ENCODE measurements at regions not wholly inside any gene's neighbourhood (a gene's known extent, or its start where the extent isn't known, plus 50 kb on each side); places are given as distances from the start of the nearest gene placed in this dataset.

- Mint-ChIP-seq H3K4me1 (no peaks in the 10 kb centered on the region), H3K27ac (no peak overlapping the region), H3K36me3 (no peaks in the 10 kb centered on the region), H3K4me3 (no peak overlapping the region), H3K9me3 (peaks cover 0 to 4% (median 0%) of the 10 kb centered on the region in 3 donors), H3K27me3 (no peaks in the 10 kb centered on the region)
These were observed 298.8 kb downstream of the SLCO4C1 start for GRCh38 chr5:101997235-101997634.

DNA sequence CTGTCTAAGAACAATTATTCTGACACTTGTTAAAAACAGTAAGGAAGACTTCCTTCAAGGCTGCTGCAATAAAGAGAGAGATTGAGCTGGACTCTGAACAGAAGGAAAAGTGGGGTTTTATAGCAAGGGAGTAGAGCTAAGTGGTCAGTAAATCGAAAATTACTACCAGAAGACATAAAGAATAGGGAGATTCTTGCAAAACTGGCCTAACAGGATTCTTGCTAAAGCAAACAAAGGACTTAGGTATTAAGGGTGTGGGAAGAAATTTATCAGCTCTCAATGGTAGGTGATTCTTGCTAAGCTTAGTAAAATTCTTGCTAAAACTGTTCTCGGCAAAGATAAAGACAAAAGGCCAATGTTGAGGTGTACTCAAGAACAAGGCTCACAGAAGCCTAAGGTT is 300.5 kb downstream of the SLCO4C1 start:
- no peaks in the 10 kb centered on the region for H3K4me1 Mint-ChIP-seq
- no peaks in the 10 kb centered on the region for H3K27me3 Mint-ChIP-seq
- H3K4me3 Mint-ChIP-seq: no peak overlapping the region
- no peak overlapping the region for H3K27ac Mint-ChIP-seq
- no peaks in the 10 kb centered on the region for H3K36me3 Mint-ChIP-seq
- H3K9me3 Mint-ChIP-seq: peaks cover 0 to 4% (median 0%) of the 10 kb centered on the region in 3 donors

- H3K4me3 Mint-ChIP-seq: no peak overlapping the region
- no peaks in the 10 kb centered on the region for H3K4me1 Mint-ChIP-seq
- no peak overlapping the region for H3K27ac Mint-ChIP-seq
- H3K36me3 Mint-ChIP-seq: no peaks in the 10 kb centered on the region
- no peaks in the 10 kb centered on the region for H3K9me3 Mint-ChIP-seq
- H3K27me3 Mint-ChIP-seq: no peaks in the 10 kb centered on the region
These were observed 304.6 kb downstream of the SLCO4C1 start for GRCh38 chr5:101991486-101991885.

DNA sequence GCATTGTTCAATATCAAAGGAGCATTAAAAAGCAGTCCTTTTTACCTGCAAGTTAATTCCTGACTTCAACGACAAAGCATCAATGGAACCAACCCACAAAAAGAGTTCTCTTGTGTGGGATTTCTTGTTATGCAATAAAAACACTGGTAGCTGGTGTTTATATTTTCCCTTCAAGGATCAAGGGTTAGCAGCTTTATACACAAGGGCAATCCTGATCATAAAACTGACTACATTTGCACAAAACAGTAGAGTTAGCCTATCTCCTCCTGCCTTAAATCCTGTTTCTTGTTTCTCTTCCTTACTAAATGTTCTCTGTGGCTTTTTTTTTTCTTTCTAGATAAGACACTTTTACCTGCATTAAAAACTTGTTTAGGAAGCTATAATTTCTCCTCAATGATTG is 306.4 kb downstream of the SLCO4C1 start:
- H3K4me1 Mint-ChIP-seq: no peaks in the 10 kb centered on the region
- no peak overlapping the region for H3K4me3 Mint-ChIP-seq
- H3K27me3 Mint-ChIP-seq: no peaks in the 10 kb centered on the region
- no peaks in the 10 kb centered on the region for H3K9me3 Mint-ChIP-seq
- H3K36me3 Mint-ChIP-seq: no peaks in the 10 kb centered on the region
- H3K27ac Mint-ChIP-seq: no peak overlapping the region

DNA sequence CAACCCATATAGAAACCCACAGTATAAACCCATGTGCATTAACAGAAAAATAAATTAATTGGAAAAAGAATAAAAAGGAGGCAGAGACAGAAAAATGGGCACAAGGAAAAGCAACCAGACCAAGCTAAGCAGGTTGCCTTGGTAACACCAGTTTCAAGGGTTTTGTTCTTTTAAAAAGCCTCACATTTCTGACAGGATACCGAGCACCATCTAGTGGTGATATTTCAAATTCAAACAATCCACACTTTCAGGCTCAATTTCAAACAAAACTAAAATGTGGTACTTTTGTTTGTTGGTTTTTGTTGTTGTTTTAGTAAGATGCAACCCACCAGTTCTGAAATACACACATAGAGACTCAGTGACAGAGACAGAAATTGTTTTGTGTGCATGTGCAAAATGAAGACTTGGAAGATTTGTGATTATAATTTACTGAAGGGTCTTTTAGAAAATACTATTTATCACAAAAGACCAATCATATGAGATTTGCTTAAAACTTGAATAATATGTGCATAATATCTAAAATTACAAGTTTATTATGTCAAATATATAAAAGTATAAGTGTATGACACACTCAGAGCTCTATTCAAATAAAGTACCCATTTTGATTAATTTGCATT is 318.2 kb downstream of the SLCO4C1 start:
- no peaks in the 10 kb centered on the region for H3K4me1 Mint-ChIP-seq
- no peaks in the 10 kb centered on the region for H3K9me3 Mint-ChIP-seq
- H3K27ac Mint-ChIP-seq: no peak overlapping the region
- no peak overlapping the region for H3K4me3 Mint-ChIP-seq
- no peaks in the 10 kb centered on the region for H3K36me3 Mint-ChIP-seq
- H3K27me3 Mint-ChIP-seq: peaks cover 2% of the 10 kb centered on the region

- no peaks in the 10 kb centered on the region for H3K4me1 Mint-ChIP-seq
These were observed 319.2 kb downstream of the SLCO4C1 start for GRCh38 chr5:101976933-101977332.

DNA sequence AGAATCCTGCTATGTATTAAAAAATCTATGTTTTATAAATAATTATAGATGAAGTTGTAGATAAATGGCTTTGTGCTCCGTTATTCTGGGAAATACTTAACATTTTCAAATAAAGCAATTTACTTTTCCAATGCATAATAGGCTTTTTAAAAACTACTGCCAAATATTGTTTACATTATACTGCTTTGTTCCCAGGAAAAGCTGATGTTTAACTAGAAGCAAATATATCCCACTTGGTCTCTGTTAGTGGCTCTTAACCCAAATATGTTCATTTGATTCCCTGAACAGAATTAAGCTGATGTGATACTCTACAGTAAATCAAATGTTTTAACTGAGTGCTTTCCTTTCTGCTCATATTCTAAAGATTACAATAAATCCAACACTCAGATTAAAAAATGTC is 326.3 kb downstream of the SLCO4C1 start:
- Mint-ChIP-seq H3K36me3 (no peaks in the 10 kb centered on the region), H3K27me3 (no peaks in the 10 kb centered on the region), H3K4me3 (no peak overlapping the region), H3K4me1 (no peaks in the 10 kb centered on the region), H3K27ac (no peak overlapping the region), H3K9me3 (no peaks in the 10 kb centered on the region)

More at GRCh38 chr5:101976933-101977332, 319.2 kb downstream of the SLCO4C1 start:
- H3K4me3 Mint-ChIP-seq: no peak overlapping the region
- H3K27me3 Mint-ChIP-seq: peaks cover 2% of the 10 kb centered on the region
- no peaks in the 10 kb centered on the region for H3K36me3 Mint-ChIP-seq
- H3K9me3 Mint-ChIP-seq: no peaks in the 10 kb centered on the region
- no peak overlapping the region for H3K27ac Mint-ChIP-seq

DNA sequence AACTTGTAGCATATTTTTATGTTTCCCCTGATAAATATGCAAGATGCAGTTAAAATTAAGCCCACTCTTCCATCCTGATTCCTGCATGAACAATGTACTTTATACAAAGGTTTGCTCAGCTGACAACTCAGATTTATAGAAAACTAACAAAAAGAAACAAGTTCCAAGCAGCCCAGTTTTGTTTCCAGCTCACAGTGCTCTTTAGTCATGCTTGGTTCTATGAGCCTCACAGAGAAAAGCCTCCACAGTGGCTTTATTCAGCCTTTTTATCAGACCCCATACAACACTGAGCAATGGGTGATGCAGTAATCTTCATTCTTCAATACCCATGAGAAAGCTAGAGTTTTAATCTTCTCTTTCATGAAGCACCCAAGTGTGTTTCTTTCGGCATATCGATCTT is 329.6 kb downstream of the SLCO4C1 start:
- Mint-ChIP-seq H3K4me3 (no peak overlapping the region), H3K4me1 (no peaks in the 10 kb centered on the region), H3K27ac (no peak overlapping the region), H3K27me3 (no peaks in the 10 kb centered on the region), H3K9me3 (no peaks in the 10 kb centered on the region), H3K36me3 (no peaks in the 10 kb centered on the region)

- Mint-ChIP-seq H3K4me1 (no peaks in the 10 kb centered on the region), H3K27me3 (no peaks in the 10 kb centered on the region), H3K9me3 (peaks cover 1 to 3% (median 3%) of the 10 kb centered on the region in 3 donors), H3K4me3 (no peak overlapping the region), H3K36me3 (no peaks in the 10 kb centered on the region), H3K27ac (no peak overlapping the region)
These were observed 340.2 kb downstream of the SLCO4C1 start for GRCh38 chr5:101955891-101956290.

GRCh38 chr5:101950019-101950418 is 346.1 kb downstream of the SLCO4C1 start:
- Mint-ChIP-seq H3K9me3 (peaks cover 0 to 1% (median 0%) of the 10 kb centered on the region in 3 donors), H3K27me3 (no peaks in the 10 kb centered on the region), H3K4me1 (no peaks in the 10 kb centered on the region), H3K27ac (no peak overlapping the region), H3K4me3 (no peak overlapping the region), H3K36me3 (no peaks in the 10 kb centered on the region)

- H3K4me1 Mint-ChIP-seq: no peaks in the 10 kb centered on the region
- no peak overlapping the region for H3K27ac Mint-ChIP-seq
- H3K4me3 Mint-ChIP-seq: no peak overlapping the region
- H3K9me3 Mint-ChIP-seq: no peaks in the 10 kb centered on the region
- H3K36me3 Mint-ChIP-seq: no peaks in the 10 kb centered on the region
- no peaks in the 10 kb centered on the region for H3K27me3 Mint-ChIP-seq
These were observed 347.5 kb downstream of the SLCO4C1 start for GRCh38 chr5:101948615-101949014.

GRCh38 chr5:101943784-101944183 is 352.3 kb downstream of the SLCO4C1 start:
- H3K27ac Mint-ChIP-seq: no peak overlapping the region
- peaks cover 1% of the 10 kb centered on the region for H3K36me3 Mint-ChIP-seq
- H3K27me3 Mint-ChIP-seq: no peaks in the 10 kb centered on the region
- no peaks in the 10 kb centered on the region for H3K4me1 Mint-ChIP-seq
- H3K4me3 Mint-ChIP-seq: no peak overlapping the region
- no peaks in the 10 kb centered on the region for H3K9me3 Mint-ChIP-seq

DNA sequence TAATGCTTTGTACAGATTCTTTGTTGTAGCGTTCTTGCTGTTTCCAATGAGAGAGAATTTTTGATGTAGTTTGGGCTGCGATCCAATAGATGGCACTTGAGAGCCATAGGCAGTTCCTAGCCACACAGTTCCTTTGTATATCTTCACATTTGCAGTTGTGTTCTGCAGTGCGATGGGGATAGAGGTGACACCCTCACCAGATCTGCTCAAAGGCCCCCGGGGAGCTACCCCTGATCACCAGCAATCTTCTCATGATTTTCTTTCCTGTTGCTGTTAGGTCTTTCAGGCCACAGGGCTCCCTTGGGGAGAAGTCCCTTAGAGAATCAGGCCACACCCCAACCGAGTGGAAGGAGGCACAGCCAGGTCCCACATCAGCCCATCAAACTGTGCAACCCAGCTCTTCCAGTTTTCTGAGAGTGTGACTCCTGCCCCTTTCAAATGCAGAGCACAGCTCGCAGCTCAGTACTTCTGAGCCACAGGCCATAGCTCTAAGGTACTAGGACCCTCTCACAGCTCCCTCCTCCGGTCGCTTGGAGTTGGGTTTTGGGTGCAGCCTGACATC is 353.7 kb downstream of the SLCO4C1 start:
- Mint-ChIP-seq H3K4me1 (no peaks in the 10 kb centered on the region), H3K27ac (no peak overlapping the region), H3K9me3 (no peaks in the 10 kb centered on the region), H3K27me3 (no peaks in the 10 kb centered on the region), H3K36me3 (peaks cover 1% of the 10 kb centered on the region), H3K4me3 (no peak overlapping the region)

DNA sequence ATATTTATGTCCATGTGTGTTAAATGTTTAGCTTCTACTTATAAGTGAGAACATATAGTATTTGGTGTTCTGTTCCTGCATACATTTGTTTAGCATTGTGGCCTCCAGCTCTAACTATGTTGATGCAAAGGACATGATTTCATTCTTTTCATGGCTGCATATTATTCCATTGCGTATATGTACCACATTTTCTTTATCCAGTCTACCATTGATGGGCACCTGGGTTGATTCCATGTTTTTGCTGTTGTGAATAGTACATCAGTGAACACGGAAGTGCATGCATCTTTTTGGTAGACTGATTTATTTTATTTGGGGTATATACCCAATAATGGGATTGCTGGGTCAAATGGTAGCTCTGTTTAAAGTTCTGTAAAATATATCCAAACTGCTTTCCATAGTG is 359.0 kb downstream of the SLCO4C1 start:
- H3K4me1 Mint-ChIP-seq: no peaks in the 10 kb centered on the region
- H3K9me3 Mint-ChIP-seq: no peaks in the 10 kb centered on the region
- no peaks in the 10 kb centered on the region for H3K27me3 Mint-ChIP-seq
- peaks cover 1% of the 10 kb centered on the region for H3K36me3 Mint-ChIP-seq
- H3K27ac Mint-ChIP-seq: no peak overlapping the region
- H3K4me3 Mint-ChIP-seq: no peak overlapping the region

DNA sequence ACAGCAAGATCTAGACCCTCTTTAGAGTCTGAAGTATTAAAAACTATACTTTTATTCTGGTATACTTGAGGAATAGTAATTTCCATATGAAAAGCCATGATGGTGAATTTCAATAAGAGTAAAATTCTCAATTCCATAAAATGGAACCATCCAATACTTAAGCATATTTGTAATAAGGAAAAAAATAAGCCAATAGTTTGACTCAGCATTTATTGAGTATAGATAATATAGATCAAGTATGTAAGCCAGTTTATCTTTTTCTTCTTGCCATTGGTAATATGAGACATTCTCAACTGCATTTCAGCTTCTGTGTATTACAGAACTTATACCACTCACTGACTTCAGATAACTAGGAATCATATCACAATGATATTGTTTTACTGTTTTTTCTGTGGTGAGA is 361.0 kb downstream of the SLCO4C1 start:
- Mint-ChIP-seq H3K27ac (no peak overlapping the region), H3K27me3 (no peaks in the 10 kb centered on the region), H3K4me3 (no peak overlapping the region), H3K36me3 (peaks cover 1% of the 10 kb centered on the region), H3K4me1 (no peaks in the 10 kb centered on the region), H3K9me3 (no peaks in the 10 kb centered on the region)

GRCh38 chr5:101932599-101932998 is 363.5 kb downstream of the SLCO4C1 start:
- Mint-ChIP-seq H3K27ac (no peak overlapping the region), H3K4me3 (no peak overlapping the region), H3K36me3 (no peaks in the 10 kb centered on the region), H3K4me1 (no peaks in the 10 kb centered on the region), H3K9me3 (no peaks in the 10 kb centered on the region), H3K27me3 (no peaks in the 10 kb centered on the region)

Data from IgD-negative memory B cell (primary cell).